Upper lobe of left lung (tissue), 4 donors: ENCODE measurements at regions not wholly inside any gene's neighbourhood (a gene's known extent, or its start where the extent isn't known, plus 50 kb on each side); places are given as distances from the start of the nearest gene placed in this dataset.

ENCODE experiments used
- CTCF ChIP-seq, 6 experiments: fragments of 450-650 bp in 4 of 6; fragments of 200-600 bp in 2 of 6; sonication (generic) in 2 of 6; IDR thresholded peaks; one replicate each; pipeline ENCODE4 v1.5.1; 2016 to 2019; ENCODE audit warnings: antibody characterized with exemption in 6 of 6
- EP300 ChIP-seq, 4 donors: sonication (generic); formaldehyde crosslinking; IDR thresholded peaks; one replicate each; pipeline ENCODE4 v1.5.1; 2017; ENCODE audit warnings: antibody characterized with exemption in 4 of 4, control low read depth in 2 of 4
- POLR2A ChIP-seq, 4 donors: fragments of 450-650 bp; IDR thresholded peaks; one replicate each; pipeline ENCODE4 v1.5.1; 2016 to 2017; ENCODE audit warnings: antibody characterized with exemption in 4 of 4, mild to moderate bottlenecking in 2 of 4
- POLR2AphosphoS5 ChIP-seq, 2 donors: sonication (generic); formaldehyde crosslinking; IDR thresholded peaks; one replicate each; pipeline ENCODE4 v1.5.1; 2017; ENCODE audit warnings: antibody characterized with exemption in 2 of 2

- TF ChIP-seq CTCF (IDR thresholded peaks at IDR 0.05) (no peak), EP300 (IDR thresholded peaks at IDR 0.05) (no peak), POLR2A (IDR thresholded peaks at IDR 0.05) (no peak), POLR2AphosphoS5 (IDR thresholded peaks at IDR 0.05) (no peak)
Measured at GRCh38 chr17:37834168-37834567, 89.3 kb upstream of the HNF1B start.
